ENCODE measurements at regions not wholly inside any gene's neighbourhood (a gene's known extent, or its start where the extent isn't known, plus 50 kb on each side); places are given as distances from the start of the nearest gene placed in this dataset.

DNA sequence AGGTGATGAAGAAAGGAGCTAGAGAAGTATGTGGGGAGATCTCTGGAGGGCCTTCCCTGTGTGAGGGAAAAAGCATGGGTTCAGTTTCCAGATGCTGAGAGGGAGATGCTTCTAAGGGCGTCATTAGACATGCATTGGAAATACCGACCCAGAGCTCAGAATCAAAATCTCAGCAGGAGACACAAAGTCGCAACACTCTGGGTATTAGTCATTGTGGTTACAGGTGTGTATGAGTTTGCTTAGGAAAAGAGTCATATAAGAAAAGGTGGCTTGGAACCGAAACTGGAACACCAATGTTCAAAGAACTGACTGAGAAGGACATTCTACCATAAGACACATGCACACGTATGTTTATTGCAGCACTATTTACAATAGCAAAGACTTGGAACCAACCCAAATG lies 477.1 kb downstream of the FBXO15 start:
- peaks cover 0 to 6% (median 0%) of the 10 kb centered on the region in 7 donors for H3K9me3 Mint-ChIP-seq
- no peaks in the 10 kb centered on the region for H3K4me1 Mint-ChIP-seq
- intact Hi-C loops (cut with micrococcal nuclease), result no loop called here
- WGBS (ENCODE audit: insufficient coverage), result 100% methylated on average over 4 of the region's 5 CpGs
- peaks cover 0 to 2% (median 2%) of the 10 kb centered on the region in 3 donors for H3K27me3 Mint-ChIP-seq (ENCODE audit: low read depth in 3 of 3)
- H3K36me3 ChIP-seq (replicated peaks in 1 of 2; ENCODE audit: control insufficient read depth in 1 of 2, insufficient read depth in 2 of 2, low read length in 2 of 2), result no peaks in the 10 kb centered on the region
- H3K36me3 Mint-ChIP-seq, result no peaks in the 10 kb centered on the region
- H3K4me2 ChIP-seq (replicated peaks; ENCODE audit: extremely low read depth, low read length, poor library complexity, severe bottlenecking), result no peak overlapping the region
- no peaks in the 10 kb centered on the region for H3K9me3 ChIP-seq (replicated peaks in 1 of 2; ENCODE audit: control insufficient read depth in 1 of 2, insufficient read depth in 1 of 2, low read length in 2 of 2)
- H2AFZ ChIP-seq (ENCODE audit: insufficient read depth, low read depth, low read length, poor library complexity, severe bottlenecking), result no peak overlapping the region
- H3K79me2 ChIP-seq (ENCODE audit: insufficient read depth, low read length), result no peaks in the 10 kb centered on the region
- no peak overlapping the region for H3K4me3 Mint-ChIP-seq
- no peaks in the 10 kb centered on the region for H3K27me3 ChIP-seq (ENCODE audit: control insufficient read depth in 2 of 2, insufficient read depth in 2 of 2, low read length in 2 of 2)
- TF ChIP-seq, protein P1, sequence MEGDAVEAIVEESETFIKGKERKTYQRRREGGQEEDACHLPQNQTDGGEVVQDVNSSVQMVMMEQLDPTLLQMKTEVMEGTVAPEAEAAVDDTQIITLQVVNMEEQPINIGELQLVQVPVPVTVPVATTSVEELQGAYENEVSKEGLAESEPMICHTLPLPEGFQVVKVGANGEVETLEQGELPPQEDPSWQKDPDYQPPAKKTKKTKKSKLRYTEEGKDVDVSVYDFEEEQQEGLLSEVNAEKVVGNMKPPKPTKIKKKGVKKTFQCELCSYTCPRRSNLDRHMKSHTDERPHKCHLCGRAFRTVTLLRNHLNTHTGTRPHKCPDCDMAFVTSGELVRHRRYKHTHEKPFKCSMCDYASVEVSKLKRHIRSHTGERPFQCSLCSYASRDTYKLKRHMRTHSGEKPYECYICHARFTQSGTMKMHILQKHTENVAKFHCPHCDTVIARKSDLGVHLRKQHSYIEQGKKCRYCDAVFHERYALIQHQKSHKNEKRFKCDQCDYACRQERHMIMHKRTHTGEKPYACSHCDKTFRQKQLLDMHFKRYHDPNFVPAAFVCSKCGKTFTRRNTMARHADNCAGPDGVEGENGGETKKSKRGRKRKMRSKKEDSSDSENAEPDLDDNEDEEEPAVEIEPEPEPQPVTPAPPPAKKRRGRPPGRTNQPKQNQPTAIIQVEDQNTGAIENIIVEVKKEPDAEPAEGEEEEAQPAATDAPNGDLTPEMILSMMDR (IDR thresholded peaks at IDR 0.05), result no peak
- DNase-seq, result no peak
- H3K4me1 ChIP-seq (ENCODE audit: control insufficient read depth in 1 of 2, insufficient read depth in 2 of 2, low read length in 2 of 2), result no peaks in the 10 kb centered on the region
- no peak overlapping the region for H3K27ac Mint-ChIP-seq
- H3K27ac ChIP-seq (ENCODE audit: low read depth in 1 of 2, low read length in 2 of 2), result no peak overlapping the region
- no peaks in the 10 kb centered on the region for H4K20me1 ChIP-seq (ENCODE audit: insufficient read depth, low read length)
- H3K4me3 ChIP-seq (replicated peaks in 1 of 3; ENCODE audit: low read depth in 2 of 3, low read length in 3 of 3), result no peak overlapping the region
- no peak overlapping the region for H3K9ac ChIP-seq (ENCODE audit: insufficient read depth, low read length, poor library complexity, severe bottlenecking)

DNA sequence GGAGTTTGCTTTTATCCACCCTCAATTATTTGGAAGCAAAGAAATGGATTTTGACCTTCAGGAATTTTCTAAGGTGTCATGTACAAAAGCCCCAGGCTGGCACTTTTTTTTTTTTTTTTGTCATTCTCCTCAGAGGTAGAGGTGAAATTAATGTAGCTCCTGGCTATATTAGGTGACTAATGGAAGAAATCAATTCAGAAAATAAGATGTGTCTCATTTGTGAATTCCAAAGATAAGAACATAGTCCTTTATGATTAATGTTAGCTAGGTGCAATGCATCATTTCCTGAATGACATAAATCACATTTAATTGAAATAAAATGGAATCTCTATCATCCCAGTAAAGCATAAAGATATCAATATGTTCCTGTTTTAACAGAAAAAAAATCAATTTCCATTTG lies 477.6 kb downstream of the FBXO15 start:
- H3K4me1 Mint-ChIP-seq, result no peaks in the 10 kb centered on the region
- no peak overlapping the region for H3K4me3 Mint-ChIP-seq
- Histone ChIP-seq H3K9me3 (replicated peaks in 1 of 2; ENCODE audit: control insufficient read depth in 1 of 2, insufficient read depth in 1 of 2, low read length in 2 of 2) (no peaks in the 10 kb centered on the region), H4K20me1 (ENCODE audit: insufficient read depth, low read length) (no peaks in the 10 kb centered on the region), H3K4me1 (ENCODE audit: control insufficient read depth in 1 of 2, insufficient read depth in 2 of 2, low read length in 2 of 2) (no peaks in the 10 kb centered on the region), H3K79me2 (ENCODE audit: insufficient read depth, low read length) (no peaks in the 10 kb centered on the region), H3K27ac (ENCODE audit: low read depth in 1 of 2, low read length in 2 of 2) (no peak overlapping the region), H3K4me2 (replicated peaks; ENCODE audit: extremely low read depth, low read length, poor library complexity, severe bottlenecking) (no peak overlapping the region), H2AFZ (ENCODE audit: insufficient read depth, low read depth, low read length, poor library complexity, severe bottlenecking) (no peak overlapping the region), H3K27me3 (ENCODE audit: control insufficient read depth in 2 of 2, insufficient read depth in 2 of 2, low read length in 2 of 2) (no peaks in the 10 kb centered on the region), H3K36me3 (replicated peaks in 1 of 2; ENCODE audit: control insufficient read depth in 1 of 2, insufficient read depth in 2 of 2, low read length in 2 of 2) (no peaks in the 10 kb centered on the region), H3K9ac (ENCODE audit: insufficient read depth, low read length, poor library complexity, severe bottlenecking) (no peak overlapping the region), H3K4me3 (replicated peaks in 1 of 3; ENCODE audit: low read depth in 2 of 3, low read length in 3 of 3) (no peak overlapping the region)
- H3K27ac Mint-ChIP-seq, result no peak overlapping the region
- TF ChIP-seq, protein P1 (IDR thresholded peaks at IDR 0.05), result no peak
- peaks cover 0 to 2% (median 2%) of the 10 kb centered on the region in 3 donors for H3K27me3 Mint-ChIP-seq (ENCODE audit: low read depth in 3 of 3)
- peaks cover 0 to 7% (median 0%) of the 10 kb centered on the region in 7 donors for H3K9me3 Mint-ChIP-seq
- DNase-seq, result no peak
- no peaks in the 10 kb centered on the region for H3K36me3 Mint-ChIP-seq
- intact Hi-C loops (cut with micrococcal nuclease), result no loop called here

Measured in CD14-positive monocyte (primary cell).